Activated CD4-positive, alpha-beta memory T cell treated with anti-CD3 and anti-CD28 coated beads for 36 hours (primary cell): ENCODE measurements at regions not wholly inside any gene's neighbourhood (a gene's known extent, or its start where the extent isn't known, plus 50 kb on each side); places are given as distances from the start of the nearest gene placed in this dataset.

ENCODE experiments used
- CTCF ChIA-PET: fragments of 350-600 bp; sonication (Branson Sonifier 250); formaldehyde crosslinking; loops from one replicate; lab custom pipeline; 2021; ENCODE audit warnings: antibody characterized with exemption, inconsistent platforms; lab: Charles Lee
- POLR2A ChIA-PET: fragments of 350-600 bp; sonication (Branson Sonifier 250); formaldehyde crosslinking; loops from one replicate; lab custom pipeline; 2021; ENCODE audit warnings: antibody characterized with exemption; lab: Charles Lee
- DNase-seq: peaks from one replicate; pipeline ENCODE4 v3.0.0-alpha.2; 2020
- H3K27ac Mint-ChIP-seq: one replicate; pipeline ENCODE4 v1.8.0; 2021; ENCODE audit warnings: mixed read lengths
- H3K27me3 Mint-ChIP-seq: one replicate; pipeline ENCODE4 v1.8.0; 2021; ENCODE audit warnings: mixed read lengths
- H3K36me3 Mint-ChIP-seq: one replicate; pipeline ENCODE4 v1.8.0; 2021; ENCODE audit warnings: mixed read lengths
- H3K4me1 Mint-ChIP-seq: one replicate; pipeline ENCODE4 v1.8.0; 2021; ENCODE audit warnings: low read depth, mixed read lengths
- H3K4me3 Mint-ChIP-seq: one replicate; pipeline ENCODE4 v1.8.0; 2021; ENCODE audit warnings: mild to moderate bottlenecking, mixed read lengths
- H3K9me3 Mint-ChIP-seq: one replicate; pipeline ENCODE4 v1.8.0; 2021; ENCODE audit warnings: mixed read lengths
- intact Hi-C: fragments of 100-400 bp; cut with micrococcal nuclease; formaldehyde crosslinking; loops from one replicate; pipeline ENCODE4 v1.15.1; 2023

DNA sequence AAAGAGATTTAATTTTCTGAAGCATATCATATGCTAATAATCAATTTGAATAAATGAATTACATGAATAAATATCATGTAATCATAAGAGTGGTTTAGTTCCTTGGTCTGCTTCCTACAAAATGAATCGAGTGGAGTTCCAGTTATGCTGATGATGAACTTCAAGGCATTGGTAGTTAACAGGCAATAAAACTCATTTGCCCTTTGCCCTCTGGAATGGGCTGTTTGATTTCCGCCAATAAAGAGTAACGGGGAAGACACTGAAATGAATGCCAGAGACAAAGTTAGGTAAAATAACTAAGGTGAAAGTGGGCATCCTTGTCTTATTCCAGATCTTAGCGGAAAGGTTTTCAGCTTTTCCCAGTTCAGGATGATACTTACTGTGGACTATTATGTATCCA, 90.1 kb downstream of the C3orf38 start:
- no peak overlapping the region for H3K27ac Mint-ChIP-seq
- H3K4me3 Mint-ChIP-seq: no peak overlapping the region
- no peak for DNase-seq
- ChIA-PET POLR2A (no interaction called here), CTCF (no interaction called here)
- H3K27me3 Mint-ChIP-seq: no peaks in the 10 kb centered on the region
- no peaks in the 10 kb centered on the region for H3K36me3 Mint-ChIP-seq
- H3K4me1 Mint-ChIP-seq: no peaks in the 10 kb centered on the region
- intact Hi-C loops: no loop called here
- peaks cover 4% of the 10 kb centered on the region for H3K9me3 Mint-ChIP-seq

DNA sequence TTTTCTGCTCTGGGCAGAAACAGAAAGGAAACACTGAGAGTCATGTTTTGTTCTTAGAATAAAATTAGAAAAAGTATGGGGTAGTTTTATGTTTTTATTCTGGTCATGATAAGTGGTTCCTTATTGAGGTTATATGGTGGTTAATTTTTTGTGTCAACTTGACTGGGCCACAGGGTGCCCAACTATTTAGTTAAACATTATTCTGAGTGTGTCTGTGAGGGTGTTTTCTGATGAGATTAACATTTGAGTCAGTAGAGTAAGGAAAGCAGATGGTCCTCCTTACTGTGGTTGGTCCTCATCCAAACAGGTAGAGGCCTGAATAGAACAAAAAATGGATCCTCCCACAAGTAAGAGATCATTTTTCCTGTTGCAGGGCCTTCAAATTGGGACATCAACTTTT, 98.9 kb downstream of the C3orf38 start:
- Mint-ChIP-seq H3K36me3 (no peaks in the 10 kb centered on the region), H3K4me1 (no peaks in the 10 kb centered on the region), H3K9me3 (peaks cover 4% of the 10 kb centered on the region), H3K27me3 (no peaks in the 10 kb centered on the region), H3K4me3 (no peak overlapping the region), H3K27ac (no peak overlapping the region)
- CTCF ChIA-PET: no interaction called here
- POLR2A ChIA-PET: no interaction called here
- no peak for DNase-seq
- intact Hi-C loops: no loop called here

DNA sequence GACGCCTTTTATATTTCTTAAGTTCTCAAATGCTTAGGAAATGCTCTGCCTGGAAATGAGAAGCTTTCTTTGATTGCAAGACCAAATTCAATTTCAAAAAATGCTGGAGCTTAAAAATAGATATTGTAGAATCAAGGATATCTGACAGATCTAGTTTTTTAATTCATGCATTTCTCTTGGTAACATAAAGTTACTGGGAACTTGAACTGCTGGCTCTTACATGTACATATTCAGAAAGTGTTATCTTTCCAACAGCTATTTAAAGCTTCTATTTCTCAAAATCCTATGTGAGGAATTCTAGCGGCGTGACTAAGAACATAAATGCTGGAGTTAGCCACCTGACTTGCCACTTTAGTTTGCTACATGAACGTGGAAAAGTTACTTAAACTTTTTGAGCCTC, 109.3 kb downstream of the C3orf38 start:
- H3K27me3 Mint-ChIP-seq: no peaks in the 10 kb centered on the region
- no peaks in the 10 kb centered on the region for H3K4me1 Mint-ChIP-seq
- no peaks in the 10 kb centered on the region for H3K9me3 Mint-ChIP-seq
- no peak overlapping the region for H3K27ac Mint-ChIP-seq
- POLR2A ChIA-PET: no interaction called here
- DNase-seq: no peak
- no peak overlapping the region for H3K4me3 Mint-ChIP-seq
- intact Hi-C loops: no loop called here
- CTCF ChIA-PET: no interaction called here
- no peaks in the 10 kb centered on the region for H3K36me3 Mint-ChIP-seq

DNA sequence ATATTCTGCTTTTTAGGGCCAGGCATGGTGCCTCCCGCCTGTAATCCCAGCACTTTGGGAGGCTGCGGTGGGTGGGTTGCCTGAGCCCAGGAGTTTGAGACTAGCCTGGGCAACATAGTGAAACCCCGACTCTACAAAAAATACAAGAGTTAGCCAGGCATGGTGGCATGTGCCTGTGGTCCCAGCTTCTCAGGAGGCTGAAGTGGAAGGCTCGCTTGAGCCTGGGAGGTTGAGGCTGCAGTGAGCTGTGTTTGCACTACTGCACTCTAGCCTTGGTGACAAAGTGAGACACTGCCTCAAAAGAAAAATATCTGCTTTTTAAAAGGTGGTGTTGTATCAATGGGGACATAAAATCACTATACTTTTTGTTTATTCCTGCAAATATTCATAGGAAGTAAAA, 112.8 kb downstream of the C3orf38 start:
- Mint-ChIP-seq H3K4me3 (no peak overlapping the region), H3K36me3 (no peaks in the 10 kb centered on the region), H3K4me1 (no peaks in the 10 kb centered on the region), H3K27me3 (no peaks in the 10 kb centered on the region), H3K27ac (no peak overlapping the region), H3K9me3 (no peaks in the 10 kb centered on the region)
- CTCF ChIA-PET: no interaction called here
- intact Hi-C loops: no loop called here
- POLR2A ChIA-PET: no interaction called here
- no peak for DNase-seq

DNA sequence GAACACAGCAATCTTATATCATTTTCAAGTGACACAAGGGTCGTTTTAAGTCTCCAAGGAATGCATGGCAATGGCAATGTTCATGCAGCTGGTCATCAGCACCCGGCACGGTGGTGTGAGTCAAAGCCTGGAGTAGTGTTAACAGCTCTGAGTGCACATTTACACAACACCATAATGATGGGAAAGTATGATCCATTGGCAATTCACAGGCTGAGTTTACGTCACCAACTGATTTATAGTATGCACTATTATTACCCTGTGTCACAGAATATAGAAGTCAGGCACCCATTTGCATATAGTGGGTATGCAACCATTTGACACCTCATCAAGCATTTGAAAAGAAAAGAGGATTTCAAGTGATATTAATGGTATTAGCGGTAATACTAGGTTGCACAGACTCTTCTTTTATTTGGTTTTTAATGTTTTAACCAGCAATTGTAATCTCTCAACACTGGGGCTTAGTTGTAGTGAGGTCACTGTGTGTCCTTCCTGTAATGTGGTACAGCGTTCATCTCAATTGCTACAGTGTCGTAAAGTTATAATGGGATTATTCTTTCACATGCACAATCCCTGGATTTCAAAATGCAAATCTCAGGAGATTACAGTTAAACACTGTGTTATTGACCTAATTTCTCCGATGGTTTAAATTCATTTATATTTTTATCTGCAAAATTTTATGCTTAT, 113.8 kb downstream of the C3orf38 start:
- ChIA-PET POLR2A (no interaction called here), CTCF (no interaction called here)
- no peak overlapping the region for H3K27ac Mint-ChIP-seq
- no peaks in the 10 kb centered on the region for H3K27me3 Mint-ChIP-seq
- H3K4me1 Mint-ChIP-seq: no peaks in the 10 kb centered on the region
- intact Hi-C loops: no loop called here
- H3K4me3 Mint-ChIP-seq: no peak overlapping the region
- no peaks in the 10 kb centered on the region for H3K9me3 Mint-ChIP-seq
- H3K36me3 Mint-ChIP-seq: no peaks in the 10 kb centered on the region
- no peak for DNase-seq

DNA sequence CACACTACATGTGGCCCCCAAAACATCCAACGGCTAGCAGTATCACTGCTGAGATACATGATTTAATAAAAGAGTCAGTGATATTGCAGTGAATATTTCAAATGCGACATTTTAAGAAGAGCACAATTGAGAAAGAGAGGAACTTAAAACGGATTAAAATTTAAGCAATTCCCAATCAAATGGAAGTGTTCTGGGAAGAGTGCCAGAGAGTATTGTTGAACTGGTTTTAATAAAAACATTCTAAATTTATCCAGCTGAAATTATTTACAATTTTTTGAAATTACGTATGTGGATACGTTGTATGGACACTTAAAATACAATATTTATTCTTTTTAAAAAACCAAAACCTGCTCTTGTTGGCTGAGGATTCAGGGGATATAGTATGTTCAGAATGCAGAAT, 117.7 kb downstream of the C3orf38 start:
- intact Hi-C loops: no loop called here

DNA sequence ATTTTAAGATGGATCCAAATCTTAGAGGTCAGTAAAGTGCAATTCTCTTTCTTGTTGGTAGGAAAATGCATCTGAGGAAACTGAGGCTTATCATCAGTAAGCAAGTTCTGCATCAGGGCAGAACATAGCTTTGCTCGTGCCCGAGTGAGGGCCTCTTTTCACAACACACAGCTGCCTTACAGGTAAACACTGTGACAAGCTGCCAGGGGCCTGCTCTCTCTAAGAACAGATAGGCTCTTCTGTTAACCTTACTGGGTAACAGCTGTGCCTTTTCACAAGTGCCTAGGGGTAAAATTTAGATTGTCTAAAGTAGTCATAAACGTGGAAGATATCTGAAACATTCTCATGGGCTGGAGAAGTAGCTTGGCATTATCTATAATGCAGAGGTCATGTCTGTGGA, 118.1 kb downstream of the C3orf38 start:
- ChIA-PET POLR2A (no interaction called here), CTCF (no interaction called here)
- intact Hi-C loops: no loop called here
- no peaks in the 10 kb centered on the region for H3K4me1 Mint-ChIP-seq
- no peak for DNase-seq
- H3K27ac Mint-ChIP-seq: no peak overlapping the region
- no peaks in the 10 kb centered on the region for H3K36me3 Mint-ChIP-seq
- H3K9me3 Mint-ChIP-seq: no peaks in the 10 kb centered on the region
- H3K4me3 Mint-ChIP-seq: no peak overlapping the region
- H3K27me3 Mint-ChIP-seq: no peaks in the 10 kb centered on the region

More for the DNA sequence above, 117.7 kb downstream of the C3orf38 start:
- no peaks in the 10 kb centered on the region for H3K36me3 Mint-ChIP-seq
- no peaks in the 10 kb centered on the region for H3K9me3 Mint-ChIP-seq
- DNase-seq: no peak
- H3K4me3 Mint-ChIP-seq: no peak overlapping the region
- CTCF ChIA-PET: no interaction called here
- H3K4me1 Mint-ChIP-seq: no peaks in the 10 kb centered on the region
- POLR2A ChIA-PET: no interaction called here
- H3K27ac Mint-ChIP-seq: no peak overlapping the region
- no peaks in the 10 kb centered on the region for H3K27me3 Mint-ChIP-seq

DNA sequence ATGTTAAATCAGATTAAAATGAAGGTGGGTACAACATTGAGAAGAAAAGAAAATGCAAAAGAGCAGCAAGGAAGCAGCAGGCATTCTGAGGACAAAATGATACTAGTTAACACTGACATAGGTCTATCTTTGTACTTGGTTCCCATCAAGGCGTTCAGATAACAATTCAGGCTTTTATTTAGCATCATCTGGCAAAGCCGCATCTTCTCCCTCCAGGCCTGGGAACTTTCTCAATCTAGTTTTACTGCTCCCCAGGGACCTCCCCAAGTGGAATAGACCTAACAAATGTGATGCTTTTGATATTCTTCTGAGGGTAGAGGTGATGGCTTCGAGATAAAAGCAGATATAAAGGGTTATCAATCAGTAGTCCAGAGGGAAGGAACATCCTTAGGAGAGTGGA, 130.6 kb downstream of the C3orf38 start:
- intact Hi-C loops: no loop called here
- no peak overlapping the region for H3K27ac Mint-ChIP-seq

DNA sequence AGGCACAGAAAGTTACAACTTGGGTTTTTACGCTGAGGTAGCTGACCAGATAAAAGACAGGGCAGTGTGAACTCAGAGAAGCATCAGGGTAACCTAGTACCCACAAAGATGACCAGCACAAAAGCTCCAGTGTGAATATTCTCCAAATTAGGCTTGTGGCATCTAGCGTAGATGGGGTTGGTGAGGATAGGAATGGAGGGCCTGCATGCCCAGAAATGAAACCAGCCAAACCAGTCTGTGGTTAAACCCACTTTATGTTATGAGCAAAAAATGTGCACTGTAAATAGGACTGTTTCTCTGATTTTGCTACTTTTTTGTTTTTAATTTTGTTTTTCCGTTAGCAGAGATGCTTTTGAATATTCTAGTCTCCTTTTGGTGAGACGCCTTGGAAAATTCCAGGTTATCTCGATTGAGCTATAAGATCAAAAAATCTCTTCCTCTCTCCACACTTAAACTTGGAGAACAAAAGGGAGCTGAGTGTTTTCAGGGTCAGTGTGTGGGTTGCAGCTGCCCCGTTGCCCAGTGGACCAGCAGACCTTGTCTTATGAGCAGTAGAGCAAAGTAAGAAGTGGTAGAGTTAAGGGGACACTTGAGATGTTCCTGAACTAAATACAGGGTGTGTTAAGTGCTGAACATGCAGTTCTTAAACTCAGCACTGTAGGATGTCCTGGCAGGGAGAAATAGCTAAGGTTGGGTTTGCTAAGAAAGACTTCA, 132.9 kb downstream of the C3orf38 start:
- no peak for DNase-seq
- no peaks in the 10 kb centered on the region for H3K4me1 Mint-ChIP-seq
- ChIA-PET CTCF (no interaction called here), POLR2A (no interaction called here)
- H3K4me3 Mint-ChIP-seq: no peak overlapping the region
- intact Hi-C loops: no loop called here
- no peaks in the 10 kb centered on the region for H3K9me3 Mint-ChIP-seq
- H3K36me3 Mint-ChIP-seq: no peaks in the 10 kb centered on the region
- H3K27ac Mint-ChIP-seq: no peak overlapping the region
- no peaks in the 10 kb centered on the region for H3K27me3 Mint-ChIP-seq

More for the DNA sequence above, 130.6 kb downstream of the C3orf38 start:
- ChIA-PET POLR2A (no interaction called here), CTCF (no interaction called here)
- no peak overlapping the region for H3K4me3 Mint-ChIP-seq
- no peaks in the 10 kb centered on the region for H3K9me3 Mint-ChIP-seq
- no peaks in the 10 kb centered on the region for H3K36me3 Mint-ChIP-seq
- H3K4me1 Mint-ChIP-seq: no peaks in the 10 kb centered on the region
- DNase-seq: no peak
- no peaks in the 10 kb centered on the region for H3K27me3 Mint-ChIP-seq

DNA sequence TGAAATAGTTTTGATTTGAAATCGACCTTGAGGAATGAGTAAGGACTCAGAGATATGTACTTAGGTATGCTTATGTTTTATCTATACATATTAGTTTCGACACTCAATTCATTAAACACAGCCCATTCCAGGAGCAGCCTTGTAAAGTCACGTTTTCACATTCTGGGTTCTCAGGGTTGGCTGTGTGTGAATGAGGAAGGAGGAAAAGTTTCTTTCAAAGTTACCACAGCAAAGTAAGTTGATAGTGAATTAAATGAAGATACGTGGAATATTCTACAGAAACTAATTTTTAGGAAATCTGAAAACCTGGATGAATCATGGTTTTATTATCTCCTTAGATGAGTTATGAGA, 133.5 kb downstream of the C3orf38 start:
- no peak overlapping the region for H3K27ac Mint-ChIP-seq
- H3K27me3 Mint-ChIP-seq: no peaks in the 10 kb centered on the region
- intact Hi-C loops: no loop called here
- no peaks in the 10 kb centered on the region for H3K36me3 Mint-ChIP-seq
- no peaks in the 10 kb centered on the region for H3K9me3 Mint-ChIP-seq
- DNase-seq: no peak
- ChIA-PET POLR2A (no interaction called here), CTCF (no interaction called here)
- H3K4me3 Mint-ChIP-seq: no peak overlapping the region
- H3K4me1 Mint-ChIP-seq: no peaks in the 10 kb centered on the region

DNA sequence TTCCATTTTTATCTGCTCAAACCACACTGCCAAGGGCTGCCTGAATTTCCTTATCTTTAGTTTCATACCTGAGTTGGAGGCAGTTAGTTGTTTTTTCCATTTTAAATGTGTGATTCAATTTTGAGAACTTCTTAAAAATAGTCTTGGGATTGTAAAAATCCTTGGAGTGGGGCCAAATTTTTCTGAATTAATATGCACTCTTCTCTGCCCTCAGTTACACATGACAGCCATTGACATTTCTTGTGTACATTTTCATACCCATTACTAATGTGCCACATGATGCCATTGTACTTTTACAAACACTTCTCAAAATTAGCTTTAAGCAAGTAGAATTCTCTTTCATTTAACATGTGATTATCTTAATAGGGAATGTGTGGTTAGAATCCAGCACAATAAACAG, 141.7 kb downstream of the C3orf38 start:
- Mint-ChIP-seq H3K27ac (no peak overlapping the region), H3K9me3 (peaks cover 10% of the 10 kb centered on the region), H3K4me1 (no peaks in the 10 kb centered on the region), H3K36me3 (no peaks in the 10 kb centered on the region), H3K27me3 (no peaks in the 10 kb centered on the region), H3K4me3 (no peak overlapping the region)
- POLR2A ChIA-PET: no interaction called here
- CTCF ChIA-PET: no interaction called here
- DNase-seq: no peak
- intact Hi-C loops: no loop called here

DNA sequence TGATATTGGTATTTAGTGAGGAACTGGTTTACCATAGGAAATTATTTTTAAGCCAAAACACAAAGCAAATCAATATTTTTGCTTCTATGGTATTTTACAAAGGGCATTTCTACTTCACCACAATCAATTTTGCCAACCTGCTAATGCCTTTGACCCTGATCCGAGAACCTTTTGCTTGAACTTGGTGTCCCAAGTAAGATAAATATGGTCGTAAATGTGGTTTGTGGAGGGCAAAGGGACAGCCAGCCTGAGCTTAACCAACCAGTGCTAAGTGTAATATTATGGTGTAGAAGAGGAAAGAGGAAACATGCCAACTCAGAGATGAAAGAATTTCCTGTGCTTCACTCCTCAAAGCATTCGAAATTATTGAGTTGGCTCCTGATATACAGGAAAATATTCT, 148.4 kb downstream of the C3orf38 start:
- intact Hi-C loops: no loop called here
- H3K4me1 Mint-ChIP-seq: no peaks in the 10 kb centered on the region
- no peak for DNase-seq
- ChIA-PET CTCF (no interaction called here), POLR2A (no interaction called here)
- H3K4me3 Mint-ChIP-seq: no peak overlapping the region
- H3K27me3 Mint-ChIP-seq: no peaks in the 10 kb centered on the region
- H3K27ac Mint-ChIP-seq: no peak overlapping the region
- no peaks in the 10 kb centered on the region for H3K36me3 Mint-ChIP-seq
- peaks cover 10% of the 10 kb centered on the region for H3K9me3 Mint-ChIP-seq

DNA sequence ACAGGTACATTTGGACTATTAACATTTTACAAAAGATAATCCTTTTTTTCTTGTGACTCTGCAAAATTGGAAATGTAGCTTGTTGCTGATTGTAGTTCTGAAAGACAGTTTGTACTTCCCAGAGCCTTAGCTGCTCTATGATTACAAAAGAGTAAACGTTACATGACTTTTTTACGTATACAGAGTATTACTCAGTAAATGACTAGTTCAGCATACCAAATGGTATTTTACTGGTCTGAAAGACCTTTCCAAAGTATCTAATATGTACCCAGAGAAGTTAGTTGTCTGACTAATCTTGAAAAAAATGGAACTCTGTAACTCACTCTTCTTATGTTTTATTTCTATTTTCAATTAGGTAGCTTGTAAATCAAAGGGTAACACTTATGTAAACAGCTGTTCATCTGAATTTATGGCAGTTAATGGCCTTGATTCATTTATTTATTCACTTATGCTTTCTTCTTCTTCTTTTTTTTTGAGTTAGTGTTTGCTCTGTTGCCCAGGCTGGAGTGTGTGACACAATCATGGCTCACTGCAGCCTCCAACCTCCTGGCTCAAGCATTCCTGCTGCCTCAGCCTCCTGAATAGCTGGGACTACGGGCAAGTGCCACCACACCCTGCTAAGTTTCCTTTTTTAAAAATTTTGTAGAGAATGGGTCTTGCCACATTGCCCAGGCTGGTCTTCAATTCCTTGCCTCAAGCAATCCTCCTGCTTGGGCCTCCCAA, 151.7 kb downstream of the C3orf38 start:
- no peak for DNase-seq
- intact Hi-C loops: no loop called here
- POLR2A ChIA-PET: no interaction called here
- H3K27ac Mint-ChIP-seq: no peak overlapping the region
- CTCF ChIA-PET: no interaction called here
- H3K4me1 Mint-ChIP-seq: no peaks in the 10 kb centered on the region
- no peaks in the 10 kb centered on the region for H3K9me3 Mint-ChIP-seq
- H3K4me3 Mint-ChIP-seq: no peak overlapping the region
- H3K36me3 Mint-ChIP-seq: no peaks in the 10 kb centered on the region
- H3K27me3 Mint-ChIP-seq: no peaks in the 10 kb centered on the region
